Vagina (tissue), 2 donors: ENCODE measurements at regions not wholly inside any gene's neighbourhood (a gene's known extent, or its start where the extent isn't known, plus 50 kb on each side); places are given as distances from the start of the nearest gene placed in this dataset.

Source experiments
- POLR2A ChIP-seq, 2 donors: fragments of 450-650 bp; IDR thresholded peaks; one replicate each; pipeline ENCODE4 v1.6.1; 2017; ENCODE audit warnings: antibody characterized with exemption in 2 of 2, mild to moderate bottlenecking in 2 of 2, moderate library complexity in 2 of 2
- POLR2AphosphoS5 ChIP-seq, 2 donors: sonication (generic); formaldehyde crosslinking; IDR thresholded peaks; one replicate each; pipeline ENCODE4 v1.9.0; 2017; ENCODE audit warnings: antibody characterized with exemption in 2 of 2, mild to moderate bottlenecking in 2 of 2, low read depth in 1 of 2; ENCODE audit not compliant: insufficient read depth in 1 of 2

GRCh38 chr13:63691474-63691873, 2275.8 kb upstream of the PCDH20 start:
- TF ChIP-seq POLR2A (IDR thresholded peaks at IDR 0.05) (no peak), POLR2AphosphoS5 (IDR thresholded peaks at IDR 0.05; ENCODE audit: insufficient read depth in 1 of 2, low read depth in 1 of 2) (no peak)
